GM12878 (cell line): ENCODE measurements at regions not wholly inside any gene's neighbourhood (a gene's known extent, or its start where the extent isn't known, plus 50 kb on each side); places are given as distances from the start of the nearest gene placed in this dataset.

Source experiments
- ATAC-seq: fragments of 200-7000 bp; cut with Tn5 transposase; 3 replicates; pipeline ENCODE4 v1.9.1; 2020; ENCODE audit warnings: mild to moderate bottlenecking, moderate library complexity
- BruUV-seq: library from RNA; stranded (reverse); fragments of 400-500 nt; replicated peaks from 2 replicates; lab custom pipeline; 2021; lab: Mats Ljungman, UMichigan
- CTCF ChIA-PET: fragments of 300-600 bp; sonication (Branson Sonifier 250); formaldehyde crosslinking; extraction: SDS; loops from one replicate; lab custom pipeline; 2021; ENCODE audit warnings: inconsistent platforms; lab: Yijun Ruan, JAX
- POLR2A ChIA-PET: fragments of 350-600 bp; formaldehyde crosslinking; extraction: SDS; loops from one replicate; lab custom pipeline; 2021; ENCODE audit warnings: inconsistent platforms; lab: Charles Lee
- RAD21 ChIA-PET: fragments of 300-600 bp; sonication (Branson Sonifier 250); formaldehyde crosslinking; loops from one replicate; lab custom pipeline; 2023; ENCODE audit warnings: antibody characterized with exemption; ENCODE audit not compliant: unreplicated experiment; lab: Charles Lee
- SMC1A ChIA-PET: fragments of 300-600 bp; sonication (Branson Sonifier 250); formaldehyde crosslinking; loops from one replicate; lab custom pipeline; 2023; ENCODE audit not compliant: unreplicated experiment, uncharacterized antibody; lab: Charles Lee
- DNase-seq: peaks from one replicate; pipeline ENCODE4 v3.0.0-alpha.2; 2011; ENCODE audit warnings: low read depth, low spot score
- FAIRE-seq: peaks from 3 replicates; lab custom pipeline; 2011; peaks lifted over from hg19 to GRCh38; lab: Jason Lieb, UNC
- H2AFZ ChIP-seq: 2 replicates; pipeline ENCODE4 v1.6.0; 2011; ENCODE audit warnings: low read depth, low read length, control low read depth; ENCODE audit not compliant: control insufficient read depth
- H3K27ac ChIP-seq: 2 replicates; pipeline ENCODE4 v1.5.1; 2011; ENCODE audit warnings: control low read depth; ENCODE audit not compliant: control insufficient read depth, insufficient read depth
- H3K27me3 ChIP-seq, 2 experiments: replicated peaks in 1 of 2; 2 replicates each; pipeline versions ENCODE4 v1.6.0 to v1.6.1; 2011; ENCODE audit warnings: low read length in 1 of 2; ENCODE audit not compliant: control insufficient read depth in 2 of 2, insufficient read depth in 2 of 2
- H3K36me3 ChIP-seq, 2 experiments: 2 replicates each; pipeline ENCODE4 v1.5.1; 2011; ENCODE audit warnings: low read length in 1 of 2; ENCODE audit not compliant: control insufficient read depth in 2 of 2, insufficient read depth in 2 of 2
- H3K4me1 ChIP-seq: 2 replicates; pipeline ENCODE4 v1.6.1; 2011; ENCODE audit warnings: mild to moderate bottlenecking, low read length, moderate library complexity, mixed read lengths; ENCODE audit not compliant: control insufficient read depth, insufficient read depth
- H3K4me2 ChIP-seq: 2 replicates; pipeline ENCODE4 v1.6.0; 2011; ENCODE audit warnings: control low read depth; ENCODE audit not compliant: control insufficient read depth, insufficient read depth
- H3K4me3 ChIP-seq: fragments of 200-600 bp; sonication (generic); 2 replicates; pipeline ENCODE4 v1.5.1; 2016
- H3K79me2 ChIP-seq: 2 replicates; pipeline ENCODE4 v1.6.0; 2011; ENCODE audit warnings: low read length; ENCODE audit not compliant: control insufficient read depth, insufficient read depth
- H3K9ac ChIP-seq: 2 replicates; pipeline ENCODE4 v1.8.0; 2011; ENCODE audit warnings: low read length, control low read depth, mixed read lengths; ENCODE audit not compliant: control insufficient read depth, insufficient read depth
- H3K9me3 ChIP-seq: replicated peaks from 3 replicates; pipeline ENCODE4 v1.5.1; 2011; ENCODE audit warnings: mild to moderate bottlenecking, low read length; ENCODE audit not compliant: control insufficient read depth, insufficient read depth
- H4K20me1 ChIP-seq: 2 replicates; pipeline ENCODE4 v1.6.0; 2011; ENCODE audit not compliant: control insufficient read depth, insufficient read depth
- EED ChIP-seq: sonication (generic); IDR thresholded peaks from 2 replicates; pipeline ENCODE4 v1.6.1; 2016; ENCODE audit warnings: antibody characterized with exemption, low read depth
- FOS ChIP-seq: IDR thresholded peaks from 3 replicates; pipeline ENCODE4 v1.6.1; 2011; ENCODE audit warnings: borderline replicate concordance; ENCODE audit not compliant: insufficient read length; ENCODE audit errors: extremely low read depth
- JUNB ChIP-seq: IDR thresholded peaks from 2 replicates; pipeline ENCODE4 v1.6.1; 2016; ENCODE audit warnings: antibody characterized with exemption, mild to moderate bottlenecking
- KLF5 ChIP-seq: fragments of 450-650 bp; IDR thresholded peaks from 2 replicates; pipeline ENCODE4 v1.6.1; 2014; ENCODE audit warnings: mild to moderate bottlenecking; ENCODE audit not compliant: partially characterized antibody
- NKRF ChIP-seq: fragments of 450-650 bp; conservative IDR thresholded peaks from 2 replicates; pipeline ENCODE4 v1.6.1; 2017; ENCODE audit warnings: mild to moderate bottlenecking, moderate library complexity
- RBBP5 ChIP-seq: fragments of 200-600 bp; sonication (generic); conservative IDR thresholded peaks from 2 replicates; pipeline ENCODE4 v1.6.1; 2016
- RUNX3 ChIP-seq: IDR thresholded peaks from 2 replicates; pipeline ENCODE4 v1.6.1; 2012; ENCODE audit warnings: low read length, inconsistent platforms
- SRF ChIP-seq, 2 experiments: IDR thresholded peaks; 2 replicates each; pipeline ENCODE4 v1.6.1; 2011; ENCODE audit warnings: low read depth in 2 of 2, low read length in 2 of 2, mild to moderate bottlenecking in 1 of 2, moderate library complexity in 1 of 2
- TAF1 ChIP-seq: IDR thresholded peaks from 2 replicates; pipeline ENCODE4 v1.6.1; 2011; ENCODE audit warnings: mild to moderate bottlenecking, low read depth, low read length, borderline replicate concordance
- TBL1XR1 ChIP-seq: IDR thresholded peaks from 2 replicates; pipeline ENCODE4 v1.6.1; 2012; ENCODE audit warnings: low read depth, low read length, improper control_type of control experiment
- ZBTB33 ChIP-seq: fragments of 450-650 bp; IDR thresholded peaks from 2 replicates; pipeline ENCODE4 v1.6.1; 2017; ENCODE audit warnings: mild to moderate bottlenecking
- ZNF207 ChIP-seq: fragments of 450-650 bp; IDR thresholded peaks from 2 replicates; pipeline ENCODE4 v1.6.1; 2014; ENCODE audit warnings: antibody characterized with exemption, mild to moderate bottlenecking, borderline replicate concordance
- ZNF592 ChIP-seq: fragments of 450-650 bp; IDR thresholded peaks from 2 replicates; pipeline ENCODE4 v1.6.1; 2017; ENCODE audit warnings: mild to moderate bottlenecking, moderate library complexity
- ZNF687 ChIP-seq: fragments of 450-650 bp; IDR thresholded peaks from 2 replicates; pipeline ENCODE4 v1.6.1; 2017; ENCODE audit warnings: mild to moderate bottlenecking, moderate library complexity
- WGBS: methylation state at CpG from one replicate; pipeline ENCODE4 v1.1.6; 2016; ENCODE audit warnings: low lambda C conversion rate; ENCODE audit not compliant: insufficient replicate concordance, insufficient coverage; ENCODE audit errors: missing lambda C conversion rate; 5-methylcytosine and 5-hydroxymethylcytosine counted together
- in situ Hi-C: fragments of 300-500 bp; cut with MboI; formaldehyde crosslinking; loops from 9 replicates; pipeline ENCODE4 v1.14.3; 2018; ENCODE audit warnings: mixed read lengths
- intact Hi-C: fragments of 100-400 bp; cut with micrococcal nuclease; formaldehyde crosslinking; loops from one replicate; pipeline ENCODE4 v1.14.2; 2022; ENCODE audit not compliant: unreplicated experiment

GRCh38 chr12:58252914-58253313 is 311.5 kb downstream of the ATP23 start:
- ChIA-PET POLR2A (no interaction called here), CTCF (no interaction called here), SMC1A (no interaction called here), RAD21 (no interaction called here)
- Histone ChIP-seq H3K4me1 (no peaks in the 10 kb centered on the region), H2AFZ (no peak overlapping the region), H3K79me2 (no peaks in the 10 kb centered on the region), H3K4me2 (no peak overlapping the region), H3K27ac (no peak overlapping the region), H3K27me3 (no peaks in the 10 kb centered on the region), H4K20me1 (no peaks in the 10 kb centered on the region), H3K9ac (no peak overlapping the region), H3K4me3 (no peak overlapping the region), H3K9me3 (no peaks in the 10 kb centered on the region), H3K36me3 (no peaks in the 10 kb centered on the region)
- WGBS, result 0% methylated on average over 2 of the region's 2 CpGs
- BruUV-seq, result no TSS peak
- intact Hi-C loops, result no loop called here
- no peak for ATAC-seq
- in situ Hi-C loops, result no loop called here
- DNase-seq, result no peak
- FAIRE-seq, result no peak
- no peak for TF ChIP-seq ZNF687
- no peak for TF ChIP-seq TBL1XR1
- TF ChIP-seq JUNB, result no peak
- TF ChIP-seq TAF1, result no peak
- no peak for TF ChIP-seq NKRF
- TF ChIP-seq ZBTB33, result no peak
- TF ChIP-seq ZNF207, result no peak
- no peak for TF ChIP-seq RBBP5
- TF ChIP-seq KLF5, result no peak
- TF ChIP-seq ZNF592, result no peak
- no peak for TF ChIP-seq SRF (IDR thresholded peaks at IDR 0.05; ENCODE audit: low read depth in 2 of 2, low read length in 2 of 2)
- TF ChIP-seq FOS, result no peak
- TF ChIP-seq RUNX3, result no peak
- TF ChIP-seq EED, result no peak
